GM21825 (cell line): ENCODE measurements at regions not wholly inside any gene's neighbourhood (a gene's known extent, or its start where the extent isn't known, plus 50 kb on each side); places are given as distances from the start of the nearest gene placed in this dataset.

Experiments used
- ATAC-seq: cut with Tn5 transposase; IDR thresholded peaks from one replicate; pipeline ENCODE4 v1.9.1; 2021; ENCODE audit warnings: mild to moderate bottlenecking, moderate library complexity; ENCODE audit not compliant: unreplicated experiment

- no peak for ATAC-seq
Measured at GRCh38 chr5:28214292-28214691, 1175.9 kb upstream of the CDH9 start.

GRCh38 chr5:28208356-28208755, 1170.0 kb upstream of the CDH9 start:
- ATAC-seq = no peak

GRCh38 chr5:28190011-28190410, 1151.6 kb upstream of the CDH9 start:
- ATAC-seq = no peak

GRCh38 chr5:28174691-28175090, 1136.3 kb upstream of the CDH9 start:
- ATAC-seq = no peak

- ATAC-seq = no peak
Measured at GRCh38 chr5:28165096-28165495, 1126.7 kb upstream of the CDH9 start.

GRCh38 chr5:28164568-28164967, 1126.2 kb upstream of the CDH9 start:
- no peak for ATAC-seq

DNA sequence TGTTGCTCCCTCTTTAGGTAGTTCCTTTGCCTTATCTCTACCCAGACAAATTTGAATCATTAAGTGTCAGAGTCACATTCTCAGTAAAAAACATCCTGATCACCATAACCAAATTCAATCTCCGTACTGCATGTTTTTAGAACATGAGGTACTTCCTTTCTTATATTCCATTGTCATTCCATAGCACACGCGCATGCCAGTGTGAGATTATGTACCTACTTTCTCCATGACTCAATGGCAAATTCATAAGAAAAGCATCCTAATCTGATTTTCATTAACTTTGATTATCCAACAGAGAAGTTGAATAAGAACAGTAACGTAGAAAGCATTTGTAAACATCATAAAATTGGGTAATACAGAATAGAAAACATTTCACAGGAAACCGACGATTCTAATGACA, 1118.6 kb upstream of the CDH9 start:
- ATAC-seq = no peak

DNA sequence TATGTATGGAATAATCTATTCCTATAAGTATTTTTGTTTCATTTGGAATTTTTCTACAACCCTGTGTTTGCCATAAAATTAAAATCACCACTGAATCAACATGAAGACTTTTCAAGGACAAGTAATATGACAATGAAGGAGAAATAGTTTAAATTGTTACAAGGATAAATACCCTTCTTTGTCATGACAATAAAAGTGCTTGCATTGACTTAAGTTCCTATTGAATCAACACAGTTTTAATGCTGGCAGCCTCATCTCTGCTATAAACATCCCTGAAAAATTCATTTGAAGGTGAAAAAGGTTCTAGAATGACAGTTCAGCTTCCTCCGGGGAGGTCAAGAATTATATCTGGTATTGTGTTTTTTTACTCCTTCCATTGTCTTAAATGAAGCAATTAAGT, 1105.1 kb upstream of the CDH9 start:
- ATAC-seq = no peak

DNA sequence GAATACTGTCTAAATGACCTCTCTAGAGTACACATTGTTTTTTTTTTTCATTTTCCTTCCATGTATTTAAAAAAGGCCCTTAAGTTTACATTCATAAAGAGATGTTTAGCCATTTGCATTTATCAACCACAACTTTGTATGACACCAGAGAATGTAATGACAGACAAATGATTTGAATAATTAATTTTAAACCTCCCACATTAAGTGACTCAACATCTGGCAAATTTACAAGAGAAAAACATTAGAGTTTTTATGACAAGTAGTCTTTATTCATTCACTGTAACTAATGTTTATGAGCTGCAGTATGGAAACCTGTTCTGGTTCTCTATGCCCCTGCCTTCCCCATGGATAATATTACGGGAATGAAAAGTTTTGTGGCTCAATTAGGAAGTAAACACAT, 1093.8 kb upstream of the CDH9 start:
- no peak for ATAC-seq

GRCh38 chr5:28117691-28118090, 1079.3 kb upstream of the CDH9 start:
- ATAC-seq = no peak

GRCh38 chr5:28117273-28117672, 1078.9 kb upstream of the CDH9 start:
- ATAC-seq = no peak

- no peak for ATAC-seq
Measured at GRCh38 chr5:28110781-28111180, 1072.4 kb upstream of the CDH9 start.

- ATAC-seq = no peak
Measured at GRCh38 chr5:28104080-28104479, 1065.7 kb upstream of the CDH9 start.

- ATAC-seq = no peak
Measured at GRCh38 chr5:28084069-28084468, 1045.7 kb upstream of the CDH9 start.

GRCh38 chr5:28082610-28083009, 1044.2 kb upstream of the CDH9 start:
- ATAC-seq = no peak

- ATAC-seq = no peak
Measured at GRCh38 chr5:28077291-28078240, 1039.2 kb upstream of the CDH9 start.

- ATAC-seq = no peak
Measured at GRCh38 chr5:28066856-28067255, 1028.5 kb upstream of the CDH9 start.

DNA sequence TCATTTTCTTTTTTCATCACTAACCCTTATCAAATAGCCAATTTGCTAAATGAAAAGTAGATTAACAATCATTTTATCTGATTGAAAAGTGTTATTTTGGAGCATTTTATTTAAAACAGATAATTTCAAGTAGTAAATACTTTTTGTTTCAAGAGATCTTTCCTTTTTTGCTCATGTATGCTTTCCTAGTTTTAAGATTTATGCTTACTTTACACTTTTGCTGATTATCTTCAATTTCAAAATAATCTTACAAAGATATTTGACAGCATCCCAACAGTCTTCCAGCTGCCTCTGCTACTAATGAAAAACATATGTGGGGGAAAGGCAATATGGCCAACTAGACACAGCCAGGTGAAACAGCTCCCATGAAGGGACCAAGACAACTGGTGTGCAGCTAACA, 1027.3 kb upstream of the CDH9 start:
- no peak for ATAC-seq

DNA sequence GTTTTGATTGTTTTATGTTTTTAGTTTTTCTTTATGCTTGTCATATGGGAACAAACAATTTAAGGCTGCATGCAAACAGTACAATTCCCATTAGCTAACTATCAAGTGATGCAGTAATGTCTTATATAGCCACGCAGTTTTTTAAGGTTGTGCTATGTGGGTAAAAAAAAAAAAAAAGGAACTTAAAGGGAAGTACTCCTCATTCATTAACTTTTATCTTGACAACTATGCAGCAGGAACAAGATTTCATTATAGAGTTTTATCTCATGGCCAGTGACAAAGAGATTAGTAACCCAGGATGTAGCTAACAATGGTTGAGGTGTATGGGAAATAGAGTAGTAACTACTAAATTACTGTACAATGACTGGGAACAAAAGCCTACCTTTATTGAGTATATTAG, 1008.2 kb upstream of the CDH9 start:
- no peak for ATAC-seq

DNA sequence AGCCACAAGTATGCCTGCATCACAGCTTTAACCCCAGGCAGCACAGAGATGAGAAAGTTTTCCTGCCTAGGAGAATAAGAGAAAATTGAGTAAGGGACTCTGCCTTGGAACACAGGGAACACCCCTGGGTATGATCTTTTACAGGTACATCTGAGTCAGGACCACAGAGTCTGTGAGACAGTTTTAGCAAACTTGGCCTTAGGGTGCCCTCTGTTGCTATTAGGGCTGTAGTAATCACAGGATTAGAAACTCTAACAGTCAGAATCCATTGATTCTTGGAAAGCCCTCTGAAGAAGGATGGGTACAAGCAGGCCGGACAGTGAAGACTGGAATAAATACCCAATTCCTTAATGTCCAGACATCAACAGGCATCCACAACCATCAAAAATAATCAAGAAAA, 989.5 kb upstream of the CDH9 start:
- ATAC-seq = no peak

- no peak for ATAC-seq
Measured at GRCh38 chr5:28017178-28017577, 978.8 kb upstream of the CDH9 start.

DNA sequence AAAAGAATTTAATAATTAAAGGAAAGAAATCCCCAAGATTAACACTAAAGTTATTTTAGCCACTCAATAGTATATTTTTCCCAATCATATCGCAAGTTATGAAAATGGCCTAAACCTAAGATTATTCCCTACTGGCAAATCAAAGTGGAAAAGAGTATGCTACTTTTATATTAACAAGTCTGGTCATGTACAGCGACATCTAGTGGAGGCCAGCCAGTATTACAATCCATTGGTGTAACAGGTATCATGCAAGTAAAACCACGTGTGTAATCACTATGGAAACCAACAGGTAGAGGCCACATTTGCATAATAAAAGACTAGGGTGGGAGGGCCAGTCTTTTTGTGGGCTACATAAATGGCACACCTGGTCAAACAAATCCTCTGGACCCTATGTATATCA, 976.4 kb upstream of the CDH9 start:
- ATAC-seq = no peak

- no peak for ATAC-seq
Measured at GRCh38 chr5:28012538-28012937, 974.2 kb upstream of the CDH9 start.
